ENCODE measurements at regions not wholly inside any gene's neighbourhood (a gene's known extent, or its start where the extent isn't known, plus 50 kb on each side); places are given as distances from the start of the nearest gene placed in this dataset.

DNA sequence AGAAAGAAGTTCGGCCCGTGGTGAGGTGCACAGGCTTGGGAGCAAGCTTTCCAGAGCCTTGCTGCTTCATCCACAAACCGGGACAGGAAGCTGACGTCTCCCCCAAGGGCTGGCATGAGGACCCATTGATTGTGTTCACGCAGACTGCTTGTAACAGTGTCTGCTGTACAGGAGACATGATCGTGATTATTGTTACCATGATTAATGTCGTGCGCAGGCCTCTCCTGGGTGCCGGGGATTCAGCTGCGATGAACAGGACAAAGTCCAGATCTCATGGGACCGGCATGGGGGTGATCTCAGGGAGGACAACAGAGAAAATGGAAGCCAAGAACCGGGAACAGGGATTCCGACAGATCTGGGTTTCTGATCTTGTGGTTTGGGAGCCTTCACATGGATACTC, 219.9 kb downstream of the BRD1 start:
- TF ChIP-seq, protein P1, sequence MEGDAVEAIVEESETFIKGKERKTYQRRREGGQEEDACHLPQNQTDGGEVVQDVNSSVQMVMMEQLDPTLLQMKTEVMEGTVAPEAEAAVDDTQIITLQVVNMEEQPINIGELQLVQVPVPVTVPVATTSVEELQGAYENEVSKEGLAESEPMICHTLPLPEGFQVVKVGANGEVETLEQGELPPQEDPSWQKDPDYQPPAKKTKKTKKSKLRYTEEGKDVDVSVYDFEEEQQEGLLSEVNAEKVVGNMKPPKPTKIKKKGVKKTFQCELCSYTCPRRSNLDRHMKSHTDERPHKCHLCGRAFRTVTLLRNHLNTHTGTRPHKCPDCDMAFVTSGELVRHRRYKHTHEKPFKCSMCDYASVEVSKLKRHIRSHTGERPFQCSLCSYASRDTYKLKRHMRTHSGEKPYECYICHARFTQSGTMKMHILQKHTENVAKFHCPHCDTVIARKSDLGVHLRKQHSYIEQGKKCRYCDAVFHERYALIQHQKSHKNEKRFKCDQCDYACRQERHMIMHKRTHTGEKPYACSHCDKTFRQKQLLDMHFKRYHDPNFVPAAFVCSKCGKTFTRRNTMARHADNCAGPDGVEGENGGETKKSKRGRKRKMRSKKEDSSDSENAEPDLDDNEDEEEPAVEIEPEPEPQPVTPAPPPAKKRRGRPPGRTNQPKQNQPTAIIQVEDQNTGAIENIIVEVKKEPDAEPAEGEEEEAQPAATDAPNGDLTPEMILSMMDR (IDR thresholded peaks at IDR 0.05 in 8 of 11, conservative IDR thresholded peaks at IDR 0.05 in 3 of 11), result no peak
- TF ChIP-seq POLR2A (IDR thresholded peaks at IDR 0.05) (no peak), POLR2AphosphoS5 (IDR thresholded peaks at IDR 0.05) (no peak)

Data from spleen (tissue), 7 donors.